Uterus (tissue), 2 donors: ENCODE measurements at regions not wholly inside any gene's neighbourhood (a gene's known extent, or its start where the extent isn't known, plus 50 kb on each side); places are given as distances from the start of the nearest gene placed in this dataset.

Experiments
- CTCF ChIP-seq, 4 experiments: fragments of 200-600 bp in 2 of 4; fragments of 450-650 bp in 2 of 4; sonication (generic) in 2 of 4; IDR thresholded peaks; one replicate each; pipeline ENCODE4 v1.5.1; 2016 to 2019; ENCODE audit warnings: antibody characterized with exemption in 4 of 4, mild to moderate bottlenecking in 2 of 4, moderate library complexity in 1 of 4
- POLR2A ChIP-seq, 2 donors: fragments of 450-650 bp; IDR thresholded peaks; one replicate each; pipeline ENCODE4 v1.6.1; 2016; ENCODE audit warnings: antibody characterized with exemption in 2 of 2, mild to moderate bottlenecking in 1 of 2, moderate library complexity in 1 of 2

GRCh38 chr3:21105784-21106183 is 645.2 kb downstream of the ZNF385D start:
- no peak for TF ChIP-seq CTCF (IDR thresholded peaks at IDR 0.05)
- no peak for TF ChIP-seq POLR2A (IDR thresholded peaks at IDR 0.05)
